Activated T-helper 2 cell treated with anti-CD3 and anti-CD28 coated beads, Interferon-gamma antibody, Interleukin-2, Interleukin-4, amounts not matched to agents 10 μg/mL and 5 μg/mL and 100 μg/mL, durations not matched to agents 14 hours and 24 hours and 36 hours (primary cell): ENCODE measurements at regions not wholly inside any gene's neighbourhood (a gene's known extent, or its start where the extent isn't known, plus 50 kb on each side); places are given as distances from the start of the nearest gene placed in this dataset.

Source experiments
- DNase-seq: peaks from one replicate; pipeline ENCODE4 v3.0.0; 2021; ENCODE audit warnings: low spot score
- H3K27ac Mint-ChIP-seq: one replicate; pipeline ENCODE4 v1.8.0; 2021; ENCODE audit warnings: mixed read lengths
- H3K27me3 Mint-ChIP-seq: one replicate; pipeline ENCODE4 v1.8.0; 2021; ENCODE audit warnings: low read depth, mixed read lengths
- H3K36me3 Mint-ChIP-seq: one replicate; pipeline ENCODE4 v1.8.0; 2021; ENCODE audit warnings: low read depth, mixed read lengths
- H3K4me1 Mint-ChIP-seq: one replicate; pipeline ENCODE4 v1.8.0; 2021; ENCODE audit warnings: low read depth, mixed read lengths
- H3K4me3 Mint-ChIP-seq: one replicate; pipeline ENCODE4 v1.8.0; 2021; ENCODE audit warnings: low read depth, mild to moderate bottlenecking, moderate library complexity, mixed read lengths
- H3K9me3 Mint-ChIP-seq: one replicate; pipeline ENCODE4 v1.8.0; 2021; ENCODE audit warnings: mixed read lengths
- intact Hi-C: fragments of 100-400 bp; cut with micrococcal nuclease; formaldehyde crosslinking; loops from one replicate; pipeline ENCODE4 v1.15.1; 2023

DNA sequence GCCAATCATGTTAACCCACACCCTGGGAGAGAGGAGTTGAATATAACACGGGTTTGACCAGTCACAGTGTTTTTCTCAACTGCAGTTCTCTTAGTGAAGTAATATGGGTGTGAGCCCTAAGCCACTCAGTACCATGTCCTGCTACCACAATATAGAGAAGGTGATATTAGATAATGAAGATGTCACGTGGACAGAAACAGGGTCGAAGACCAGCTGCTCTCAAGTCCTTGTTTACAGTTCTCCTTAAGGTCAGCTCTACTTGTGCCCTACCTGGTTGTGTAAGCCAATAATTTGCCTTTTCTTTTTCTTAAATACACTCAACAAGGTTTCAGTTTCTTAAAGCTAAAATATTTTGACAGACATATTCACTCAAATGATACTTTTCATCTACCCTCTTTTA, 128.3 kb upstream of the POT1 start:
- no peaks in the 10 kb centered on the region for H3K9me3 Mint-ChIP-seq
- H3K4me1 Mint-ChIP-seq: no peaks in the 10 kb centered on the region
- intact Hi-C loops: loop anchor here (2.0 kb wide), 1 partner anchor 19 kb away; no protein-coding TSS in a partner anchor
- no peaks in the 10 kb centered on the region for H3K27me3 Mint-ChIP-seq
- H3K27ac Mint-ChIP-seq: no peak overlapping the region
- DNase-seq: no peak
- H3K36me3 Mint-ChIP-seq: no peaks in the 10 kb centered on the region
- H3K4me3 Mint-ChIP-seq: no peak overlapping the region

DNA sequence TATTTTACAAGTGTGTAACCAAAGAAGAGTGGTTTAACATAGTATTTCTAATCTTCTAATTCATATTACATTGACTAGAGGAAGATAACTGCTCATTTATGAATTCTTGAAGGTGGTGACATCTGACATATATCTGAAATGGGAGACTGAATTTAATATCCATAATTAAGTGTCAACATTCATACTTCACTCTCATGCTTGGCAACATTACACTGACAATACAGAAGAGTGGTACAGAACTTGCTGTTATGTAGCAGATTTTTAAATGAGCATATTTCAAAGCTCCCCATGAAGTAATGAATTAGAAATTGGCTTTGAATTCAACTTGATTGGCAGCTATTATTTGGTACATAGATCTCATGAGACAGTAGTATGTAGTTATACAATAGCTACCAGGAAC, 125.8 kb upstream of the POT1 start:
- no peak for DNase-seq
- Mint-ChIP-seq H3K36me3 (no peaks in the 10 kb centered on the region), H3K9me3 (no peaks in the 10 kb centered on the region)

DNA sequence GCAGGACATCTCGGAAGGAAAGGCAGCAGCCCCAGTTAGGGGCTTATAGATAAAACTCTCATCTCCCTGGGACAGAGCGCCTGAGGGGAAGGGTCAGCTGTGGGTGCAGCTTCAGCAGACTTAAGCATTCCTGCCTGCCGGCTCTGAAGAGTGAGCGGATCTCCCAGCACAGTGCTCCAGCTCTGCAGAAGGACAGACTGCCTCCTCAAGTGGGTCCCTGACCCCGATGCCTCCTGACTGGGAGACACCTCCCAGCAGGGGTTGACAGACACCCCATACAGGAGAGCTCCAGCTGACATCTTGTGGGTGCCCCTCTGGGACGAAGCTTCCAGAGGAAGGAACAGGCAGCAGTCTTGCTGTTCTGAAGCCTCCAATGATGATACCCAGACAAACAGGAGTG, 117.1 kb upstream of the POT1 start:
- Mint-ChIP-seq H3K9me3 (no peaks in the 10 kb centered on the region), H3K27me3 (no peaks in the 10 kb centered on the region), H3K27ac (no peak overlapping the region), H3K36me3 (no peaks in the 10 kb centered on the region), H3K4me3 (no peak overlapping the region), H3K4me1 (no peaks in the 10 kb centered on the region)
- intact Hi-C loops: no loop called here
- no peak for DNase-seq

More for the DNA sequence above, 125.8 kb upstream of the POT1 start:
- H3K27me3 Mint-ChIP-seq: no peaks in the 10 kb centered on the region
- no peak overlapping the region for H3K27ac Mint-ChIP-seq
- intact Hi-C loops: no loop called here
- H3K4me1 Mint-ChIP-seq: no peaks in the 10 kb centered on the region
- no peak overlapping the region for H3K4me3 Mint-ChIP-seq

DNA sequence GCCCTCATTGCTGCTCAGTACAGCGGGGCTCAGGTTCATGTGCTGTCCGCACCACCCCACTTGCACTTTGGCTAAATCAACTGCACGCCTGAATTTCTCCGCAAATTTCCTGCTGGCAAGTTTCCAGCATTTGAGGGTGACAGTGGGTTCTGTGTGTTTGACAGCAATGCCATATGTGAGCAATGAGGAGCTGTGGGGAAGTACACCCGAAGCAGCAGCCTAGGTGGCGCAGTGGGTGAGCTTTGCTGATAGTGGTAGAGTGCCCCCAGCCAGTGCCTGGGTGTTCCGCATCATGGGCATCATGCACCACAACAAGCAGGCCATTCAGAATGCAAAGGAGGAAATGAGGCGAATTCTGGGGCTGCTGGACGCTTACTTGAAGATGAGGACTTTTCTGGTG, 103.9 kb upstream of the POT1 start:
- Mint-ChIP-seq H3K27ac (no peak overlapping the region), H3K9me3 (no peaks in the 10 kb centered on the region), H3K36me3 (no peaks in the 10 kb centered on the region), H3K27me3 (no peaks in the 10 kb centered on the region), H3K4me1 (no peaks in the 10 kb centered on the region), H3K4me3 (no peak overlapping the region)
- intact Hi-C loops: no loop called here
- no peak for DNase-seq

DNA sequence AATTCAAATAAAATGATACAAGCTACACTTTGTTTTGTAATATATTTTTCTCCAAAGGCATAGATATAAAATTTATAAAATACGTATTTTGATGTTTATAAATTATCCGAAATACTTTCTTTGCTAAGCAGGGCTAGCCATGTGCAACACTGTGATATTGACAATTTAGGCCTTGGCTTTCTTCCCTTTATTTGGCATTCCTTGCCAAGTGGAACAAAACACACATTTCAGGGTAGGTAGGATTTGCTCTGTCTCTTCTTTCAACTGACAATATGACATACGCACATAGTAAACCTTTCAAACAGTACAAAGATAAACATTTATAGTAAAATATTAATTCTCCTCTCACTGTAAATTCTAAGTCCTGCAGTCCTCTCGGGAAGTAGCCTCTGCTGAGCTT, 103.3 kb upstream of the POT1 start:
- Mint-ChIP-seq H3K27me3 (no peaks in the 10 kb centered on the region), H3K9me3 (no peaks in the 10 kb centered on the region), H3K27ac (no peak overlapping the region), H3K4me3 (no peak overlapping the region), H3K4me1 (no peaks in the 10 kb centered on the region), H3K36me3 (no peaks in the 10 kb centered on the region)
- DNase-seq: no peak
- intact Hi-C loops: no loop called here

DNA sequence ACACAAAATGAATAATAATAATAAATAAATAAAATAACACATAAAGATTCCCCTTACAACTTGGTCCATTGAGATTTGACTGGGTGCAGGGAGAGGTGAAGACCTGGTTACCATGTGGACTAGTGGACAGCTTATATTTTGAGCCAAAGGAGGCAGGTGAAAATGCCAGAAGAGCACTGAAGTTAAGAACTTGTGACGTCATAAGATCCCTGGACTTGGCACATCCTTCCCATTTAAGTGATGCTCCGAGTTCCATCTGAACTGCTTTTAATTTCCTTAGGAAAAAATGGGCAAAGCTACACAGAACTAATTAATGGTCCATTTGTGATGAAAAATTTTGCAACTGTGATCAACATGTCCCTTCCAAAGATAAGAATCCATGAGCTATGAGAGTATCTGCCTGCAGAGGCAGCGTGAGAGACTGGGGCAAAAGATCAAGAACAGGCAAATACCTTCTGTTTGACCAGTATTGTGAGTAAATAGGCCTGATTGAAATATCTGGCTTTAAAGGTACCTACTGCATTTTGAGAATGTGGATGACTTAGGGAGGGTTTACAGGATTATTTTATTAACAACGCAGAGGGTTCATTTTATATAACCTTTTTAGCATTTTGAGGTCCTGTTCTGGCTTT, 101.2 kb upstream of the POT1 start:
- intact Hi-C loops: no loop called here
- Mint-ChIP-seq H3K27ac (no peak overlapping the region), H3K27me3 (no peaks in the 10 kb centered on the region), H3K9me3 (no peaks in the 10 kb centered on the region), H3K36me3 (no peaks in the 10 kb centered on the region), H3K4me3 (no peak overlapping the region), H3K4me1 (no peaks in the 10 kb centered on the region)
- DNase-seq: no peak

DNA sequence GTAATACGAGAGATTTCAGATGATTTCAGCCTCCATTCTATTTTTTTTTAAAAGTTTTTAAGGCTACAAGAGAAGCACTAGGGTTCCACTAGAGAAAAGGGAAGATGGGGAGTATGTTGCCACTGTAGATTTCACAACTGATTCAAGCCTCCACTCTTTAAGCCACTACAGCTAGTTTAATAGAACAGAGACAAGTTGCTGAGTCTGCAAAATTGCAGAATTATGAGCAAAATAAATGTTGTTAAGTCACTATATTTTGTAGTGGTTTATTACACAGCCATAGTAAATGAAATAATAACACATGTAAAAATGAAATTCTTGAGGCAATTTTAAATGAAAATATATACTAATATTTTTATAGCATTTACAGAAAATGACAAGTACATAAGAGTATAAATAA, 96.0 kb upstream of the POT1 start:
- Mint-ChIP-seq H3K9me3 (no peaks in the 10 kb centered on the region), H3K4me1 (no peaks in the 10 kb centered on the region), H3K27ac (no peak overlapping the region), H3K36me3 (no peaks in the 10 kb centered on the region), H3K27me3 (no peaks in the 10 kb centered on the region), H3K4me3 (no peak overlapping the region)
- intact Hi-C loops: no loop called here
- no peak for DNase-seq

DNA sequence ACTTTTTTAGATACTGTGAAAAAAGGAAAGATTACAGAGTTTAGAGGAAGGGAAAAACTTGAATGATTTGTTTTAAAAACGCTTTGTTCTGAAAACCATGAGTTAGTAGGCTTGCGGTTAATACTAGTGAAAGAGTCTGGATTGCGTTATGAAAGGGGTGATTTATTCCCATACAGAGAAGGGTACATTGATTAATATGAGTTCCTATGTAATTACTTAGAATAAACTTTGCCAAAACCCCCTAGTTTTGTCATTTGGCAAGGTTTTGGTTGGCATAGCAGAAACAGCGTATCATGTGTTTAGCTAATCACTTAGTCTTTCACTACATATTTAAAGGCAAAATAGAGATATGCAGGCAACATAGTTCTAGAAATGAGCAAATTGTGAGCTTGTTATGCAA, 91.2 kb upstream of the POT1 start:
- no peak overlapping the region for H3K27ac Mint-ChIP-seq
- DNase-seq: no peak
- H3K27me3 Mint-ChIP-seq: no peaks in the 10 kb centered on the region
- no peaks in the 10 kb centered on the region for H3K4me1 Mint-ChIP-seq
- no peaks in the 10 kb centered on the region for H3K9me3 Mint-ChIP-seq
- no peak overlapping the region for H3K4me3 Mint-ChIP-seq
- intact Hi-C loops: no loop called here
- no peaks in the 10 kb centered on the region for H3K36me3 Mint-ChIP-seq

DNA sequence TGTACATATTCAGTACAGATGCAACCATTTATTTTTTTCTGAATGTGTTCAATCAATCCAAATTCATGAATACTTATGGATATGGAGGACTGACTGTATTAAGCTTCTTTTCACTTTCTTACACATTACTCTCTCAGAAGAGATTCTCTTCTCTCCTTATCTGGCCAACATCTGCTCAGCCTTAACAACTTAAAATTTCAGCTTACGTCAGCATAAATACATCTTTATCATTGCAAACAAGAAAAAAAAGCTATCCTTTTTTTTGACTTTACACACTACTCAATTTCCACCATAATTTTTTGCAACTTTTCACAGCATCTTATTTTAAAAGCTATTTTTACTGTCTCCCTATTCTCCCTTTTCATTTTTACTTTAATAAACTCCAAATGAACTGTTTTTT, 80.9 kb upstream of the POT1 start:
- Mint-ChIP-seq H3K4me1 (no peaks in the 10 kb centered on the region), H3K27ac (no peak overlapping the region), H3K36me3 (no peaks in the 10 kb centered on the region), H3K4me3 (no peak overlapping the region), H3K27me3 (no peaks in the 10 kb centered on the region), H3K9me3 (no peaks in the 10 kb centered on the region)
- intact Hi-C loops: no loop called here
- DNase-seq: no peak

DNA sequence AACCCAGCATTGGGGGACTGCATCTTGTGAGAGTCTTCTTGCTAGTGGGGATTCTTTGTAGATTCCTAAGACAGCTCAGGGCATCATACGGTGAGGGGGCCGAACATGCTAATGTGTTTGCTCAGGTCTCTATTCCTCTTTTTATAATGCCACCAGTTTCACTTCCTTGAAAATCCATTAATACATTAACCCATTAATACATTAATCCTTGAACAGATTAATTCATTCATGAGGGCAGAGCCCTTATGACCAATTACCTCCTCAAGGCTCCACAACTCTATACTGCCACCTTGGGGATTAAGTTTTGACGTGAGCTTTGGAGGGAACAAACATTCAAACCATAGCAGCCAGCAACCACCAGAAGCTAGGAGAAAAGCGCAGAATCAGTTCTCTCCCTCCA, 67.2 kb upstream of the POT1 start:
- Mint-ChIP-seq H3K4me3 (no peak overlapping the region), H3K4me1 (no peaks in the 10 kb centered on the region), H3K27me3 (no peaks in the 10 kb centered on the region), H3K27ac (no peak overlapping the region), H3K36me3 (no peaks in the 10 kb centered on the region), H3K9me3 (no peaks in the 10 kb centered on the region)
- no peak for DNase-seq
- intact Hi-C loops: no loop called here

DNA sequence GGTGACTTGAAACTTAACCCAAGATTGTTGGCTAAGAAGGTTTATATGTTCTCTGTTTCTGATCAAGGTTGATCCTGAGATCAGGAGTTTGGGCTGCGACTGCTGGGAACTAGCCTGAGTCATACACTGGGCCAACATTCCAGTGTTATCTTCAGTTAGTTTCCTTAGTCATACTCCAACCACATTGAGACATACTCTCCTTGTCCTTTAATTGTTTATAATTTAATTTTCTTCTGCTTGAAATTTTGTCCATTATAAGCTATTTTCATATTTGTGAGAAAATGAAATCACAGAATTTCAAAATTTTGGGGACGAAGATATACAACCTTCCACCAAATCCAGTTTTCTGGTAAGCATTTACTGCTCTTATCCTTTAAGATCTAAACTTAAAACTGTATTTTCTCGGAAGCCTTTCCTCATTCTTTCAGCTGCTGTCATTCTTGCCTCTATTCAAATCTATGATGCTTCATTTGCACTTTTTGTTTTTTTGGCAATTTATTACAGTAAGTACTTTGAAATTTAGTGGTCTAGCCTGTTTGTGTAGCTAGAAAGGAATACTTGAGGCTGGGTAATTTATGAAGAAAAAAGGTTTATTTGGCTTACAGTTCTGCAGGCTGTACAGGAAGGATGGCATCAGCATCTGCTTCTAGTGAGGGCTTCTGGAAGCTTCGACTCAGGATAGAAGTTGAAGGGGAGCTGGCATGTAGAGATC, 63.4 kb upstream of the POT1 start:
- intact Hi-C loops: no loop called here
- Mint-ChIP-seq H3K36me3 (no peaks in the 10 kb centered on the region), H3K9me3 (no peaks in the 10 kb centered on the region), H3K27me3 (no peaks in the 10 kb centered on the region), H3K4me1 (no peaks in the 10 kb centered on the region), H3K4me3 (no peak overlapping the region), H3K27ac (no peak overlapping the region)
- no peak for DNase-seq

DNA sequence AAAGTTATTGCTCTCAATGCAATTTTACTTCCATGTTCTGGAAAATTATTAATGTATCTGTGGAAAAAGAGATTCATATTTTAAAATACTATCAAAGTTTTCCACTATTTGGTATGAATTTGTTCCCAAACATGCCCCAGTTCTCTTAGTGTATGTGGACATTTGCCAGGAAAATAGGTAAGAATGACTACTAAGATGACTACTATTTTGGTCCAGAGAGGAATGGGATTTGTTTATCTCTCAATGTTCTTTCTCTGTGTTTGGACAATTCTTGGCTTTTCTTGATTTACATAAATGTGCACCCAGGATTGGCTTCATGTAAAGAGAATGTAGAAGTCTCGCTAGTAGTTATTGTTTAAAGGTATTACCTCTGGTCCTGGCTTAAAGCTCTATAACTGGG, 60.3 kb upstream of the POT1 start:
- Mint-ChIP-seq H3K4me1 (no peaks in the 10 kb centered on the region), H3K36me3 (no peaks in the 10 kb centered on the region), H3K9me3 (no peaks in the 10 kb centered on the region), H3K27ac (no peak overlapping the region), H3K4me3 (no peak overlapping the region), H3K27me3 (no peaks in the 10 kb centered on the region)
- DNase-seq: no peak
- intact Hi-C loops: no loop called here
